OCI-LY1 (cell line): ENCODE measurements at regions not wholly inside any gene's neighbourhood (a gene's known extent, or its start where the extent isn't known, plus 50 kb on each side); places are given as distances from the start of the nearest gene placed in this dataset.

Source experiments
- H2AFZ ChIP-seq: fragments of 200-600 bp; sonication (generic), shearing (Covaris generic); 2 replicates; pipeline ENCODE4 v1.6.0; 2014; ENCODE audit warnings: antibody characterized with exemption, mild to moderate bottlenecking, low read length
- H3F3A ChIP-seq: fragments of 200-600 bp; sonication (generic), shearing (Covaris generic); 2 replicates; pipeline ENCODE4 v1.6.0; 2014; ENCODE audit warnings: mild to moderate bottlenecking, antibody characterized with exemption, low read length, moderate library complexity; ENCODE audit not compliant: insufficient read depth
- H3K27ac ChIP-seq: fragments of 200-600 bp; sonication (generic); 2 replicates; pipeline ENCODE4 v1.5.1; 2014; ENCODE audit warnings: low read length, mixed run types, mild to moderate bottlenecking, low read depth; ENCODE audit not compliant: poor library complexity, severe bottlenecking
- H3K27me3 ChIP-seq: fragments of 200-600 bp; sonication (generic); 2 replicates; pipeline ENCODE4 v1.6.0; 2014; ENCODE audit warnings: antibody characterized with exemption, mild to moderate bottlenecking, low read length, moderate library complexity; ENCODE audit not compliant: insufficient read depth
- H3K36me3 ChIP-seq: fragments of 200-600 bp; sonication (generic); 2 replicates; pipeline ENCODE4 v1.6.1; 2014; ENCODE audit warnings: mild to moderate bottlenecking, antibody characterized with exemption, low read length, moderate library complexity, mixed read lengths; ENCODE audit not compliant: insufficient read depth
- H3K4me1 ChIP-seq: fragments of 200-600 bp; sonication (generic); 2 replicates; pipeline ENCODE4 v1.5.1; 2014; ENCODE audit warnings: mild to moderate bottlenecking, low read length, moderate library complexity; ENCODE audit not compliant: insufficient read depth, severe bottlenecking
- H3K4me2 ChIP-seq: fragments of 200-600 bp; sonication (generic), shearing (Covaris generic); 2 replicates; pipeline ENCODE4 v1.6.1; 2014; ENCODE audit warnings: low read length
- H3K4me3 ChIP-seq: fragments of 200-600 bp; sonication (generic); 2 replicates; pipeline ENCODE4 v1.5.1; 2014; ENCODE audit warnings: low read length, low read depth, mild to moderate bottlenecking, mixed read lengths; ENCODE audit not compliant: poor library complexity, severe bottlenecking
- H3K79me2 ChIP-seq: fragments of 200-600 bp; shearing (Covaris generic); 2 replicates; pipeline ENCODE4 v1.6.1; 2016; ENCODE audit warnings: mixed run types, low read length, mixed read lengths; ENCODE audit not compliant: insufficient read depth
- H3K9ac ChIP-seq: fragments of 200-600 bp; sonication (generic), shearing (Covaris generic); 2 replicates; pipeline ENCODE4 v1.6.1; 2014; ENCODE audit warnings: mild to moderate bottlenecking, low read length, mixed read lengths
- H3K9me2 ChIP-seq: fragments of 200-600 bp; sonication (generic), shearing (Covaris generic); 2 replicates; pipeline ENCODE4 v1.6.1; 2014; ENCODE audit warnings: low read depth, mild to moderate bottlenecking, low read length, mixed read lengths
- H3K9me3 ChIP-seq: fragments of 200-600 bp; shearing (Covaris generic); 2 replicates; pipeline ENCODE4 v1.6.1; 2014; ENCODE audit warnings: low read length, mixed read lengths
- H4K20me1 ChIP-seq: fragments of 200-600 bp; sonication (generic), shearing (Covaris generic); 2 replicates; pipeline ENCODE4 v1.6.0; 2016; ENCODE audit warnings: mild to moderate bottlenecking, low read length; ENCODE audit not compliant: insufficient read depth
- CTCF ChIP-seq: fragments of 200-600 bp; sonication (generic), shearing (Covaris generic); IDR thresholded peaks from 2 replicates; pipeline ENCODE4 v1.5.1; 2017; ENCODE audit warnings: mild to moderate bottlenecking, antibody characterized with exemption, low read length, moderate library complexity, mixed read lengths
- EZH2 ChIP-seq: fragments of 200-600 bp; sonication (generic), shearing (Covaris generic); IDR thresholded peaks from 2 replicates; pipeline ENCODE4 v1.8.0; 2017; ENCODE audit warnings: borderline replicate concordance, mixed run types, mild to moderate bottlenecking, antibody characterized with exemption, low read length, moderate library complexity, mixed read lengths

GRCh38 chr13:107271227-107271626 lies 703.3 kb upstream of the ARGLU1 start:
- H3K79me2 ChIP-seq = no peaks in the 10 kb centered on the region
- H3K27ac ChIP-seq = no peak overlapping the region
- no peaks in the 10 kb centered on the region for H3K9me3 ChIP-seq
- no peaks in the 10 kb centered on the region for H3K36me3 ChIP-seq
- H2AFZ ChIP-seq = no peak overlapping the region
- H3K4me2 ChIP-seq = no peak overlapping the region
- no peaks in the 10 kb centered on the region for H4K20me1 ChIP-seq
- no peak for TF ChIP-seq CTCF
- no peak for TF ChIP-seq EZH2
- no peaks in the 10 kb centered on the region for H3F3A ChIP-seq
- no peak overlapping the region for H3K4me3 ChIP-seq
- H3K4me1 ChIP-seq = no peaks in the 10 kb centered on the region
- no peaks in the 10 kb centered on the region for H3K27me3 ChIP-seq
- H3K9ac ChIP-seq = no peak overlapping the region
- H3K9me2 ChIP-seq = no peaks in the 10 kb centered on the region

DNA sequence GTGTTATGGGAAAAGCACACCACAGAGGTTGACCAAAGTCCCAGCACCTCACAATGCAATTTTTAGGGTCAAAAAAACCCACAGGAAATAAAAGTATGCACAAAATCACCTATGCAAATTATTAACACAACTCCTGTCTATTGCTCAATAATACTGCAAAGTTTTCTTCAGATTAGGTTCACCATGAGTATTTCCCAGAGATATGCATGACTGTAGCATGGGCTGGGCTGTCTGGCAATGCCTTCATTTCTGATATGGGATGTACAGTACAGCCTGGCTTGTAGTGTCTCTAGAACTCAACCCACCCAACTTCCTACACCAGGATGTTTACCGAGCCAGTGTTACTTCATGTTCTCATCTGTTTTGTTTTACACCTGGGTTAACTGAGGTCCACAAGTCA lies 698.7 kb upstream of the ARGLU1 start:
- H3K9me2 ChIP-seq = no peaks in the 10 kb centered on the region
- H3K27ac ChIP-seq = no peak overlapping the region
- H3K4me1 ChIP-seq = no peaks in the 10 kb centered on the region
- no peak overlapping the region for H3K4me2 ChIP-seq
- H3K27me3 ChIP-seq = no peaks in the 10 kb centered on the region
- H2AFZ ChIP-seq = no peak overlapping the region
- no peaks in the 10 kb centered on the region for H3K79me2 ChIP-seq
- H3K9ac ChIP-seq = no peak overlapping the region
- H3F3A ChIP-seq = no peaks in the 10 kb centered on the region
- no peaks in the 10 kb centered on the region for H3K36me3 ChIP-seq
- no peak for TF ChIP-seq CTCF
- no peak for TF ChIP-seq EZH2
- no peaks in the 10 kb centered on the region for H3K9me3 ChIP-seq
- H3K4me3 ChIP-seq = no peak overlapping the region
- no peaks in the 10 kb centered on the region for H4K20me1 ChIP-seq

DNA sequence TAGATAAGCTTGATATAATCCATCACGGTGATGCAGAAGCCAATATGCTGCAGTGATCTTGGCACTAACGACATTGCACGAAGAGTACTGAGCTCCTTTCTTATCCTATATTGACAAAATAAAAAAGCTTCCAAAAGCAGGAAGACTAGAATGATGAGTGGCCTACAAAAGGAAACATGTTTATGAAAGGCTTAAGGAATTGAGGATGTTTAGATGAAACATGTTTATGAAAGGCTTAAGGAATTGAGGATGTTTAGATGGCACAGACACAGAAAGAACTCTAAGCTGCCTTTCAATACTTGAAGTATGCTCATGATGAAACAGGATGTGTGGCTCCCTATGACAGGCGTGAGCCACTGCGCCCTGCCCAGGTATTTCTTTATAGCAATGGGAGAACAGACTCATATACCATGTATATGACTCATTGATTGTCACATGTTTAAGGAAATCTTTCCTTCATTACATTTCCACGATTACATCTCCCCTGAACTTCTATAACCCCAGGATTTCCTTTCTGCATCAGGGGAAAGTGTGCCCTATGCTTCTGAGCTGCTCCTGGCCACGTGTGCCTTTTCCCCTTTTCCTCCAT lies 690.8 kb upstream of the ARGLU1 start:
- H3K4me1 ChIP-seq = no peaks in the 10 kb centered on the region
- no peaks in the 10 kb centered on the region for H4K20me1 ChIP-seq
- TF ChIP-seq CTCF = no peak
- TF ChIP-seq EZH2 = no peak
- H3K79me2 ChIP-seq = no peaks in the 10 kb centered on the region
- H3K9me3 ChIP-seq = no peaks in the 10 kb centered on the region
- no peak overlapping the region for H3K9ac ChIP-seq
- no peak overlapping the region for H3K4me3 ChIP-seq
- H3K27me3 ChIP-seq = no peaks in the 10 kb centered on the region
- H2AFZ ChIP-seq = no peak overlapping the region
- H3K27ac ChIP-seq = no peak overlapping the region
- no peaks in the 10 kb centered on the region for H3K36me3 ChIP-seq
- no peaks in the 10 kb centered on the region for H3K9me2 ChIP-seq
- no peaks in the 10 kb centered on the region for H3F3A ChIP-seq
- H3K4me2 ChIP-seq = no peak overlapping the region
